H9 (cell line): ENCODE measurements at regions not wholly inside any gene's neighbourhood (a gene's known extent, or its start where the extent isn't known, plus 50 kb on each side); places are given as distances from the start of the nearest gene placed in this dataset.

ENCODE experiments used
- DNase-seq: peaks from one replicate; pipeline ENCODE4 v3.0.0-alpha.2; 2017
- H2AFZ ChIP-seq: one replicate; pipeline ENCODE4 v1.6.1; 2013; ENCODE audit warnings: mild to moderate bottlenecking, low read length, control low read depth, moderate library complexity
- H2AK5ac ChIP-seq: 2 replicates; pipeline ENCODE4 v1.6.1; 2013; ENCODE audit warnings: low read length, control low read depth, mixed read lengths; ENCODE audit not compliant: insufficient read length
- H2BK120ac ChIP-seq: one replicate; pipeline ENCODE4 v1.6.1; 2013; ENCODE audit warnings: low read depth, mild to moderate bottlenecking, low read length, control low read depth, inconsistent platforms; ENCODE audit not compliant: poor library complexity, severe bottlenecking
- H2BK12ac ChIP-seq: 2 replicates; pipeline ENCODE4 v1.6.1; 2013; ENCODE audit warnings: low read length, control low read depth, mixed read lengths, low read depth; ENCODE audit not compliant: insufficient read length
- H2BK15ac ChIP-seq: 2 replicates; pipeline ENCODE4 v1.6.1; 2013; ENCODE audit warnings: low read depth, low read length, control low read depth
- H2BK20ac ChIP-seq: one replicate; pipeline ENCODE4 v1.6.1; 2013; ENCODE audit warnings: low read depth, mild to moderate bottlenecking, low read length, control low read depth, inconsistent platforms; ENCODE audit not compliant: poor library complexity, severe bottlenecking
- H2BK5ac ChIP-seq: 2 replicates; pipeline ENCODE4 v1.6.1; 2013; ENCODE audit warnings: low read length, control low read depth, mixed read lengths; ENCODE audit not compliant: insufficient read length
- H3K14ac ChIP-seq: 2 replicates; pipeline ENCODE4 v1.6.1; 2013; ENCODE audit warnings: low read length, control low read depth; ENCODE audit not compliant: insufficient read depth
- H3K18ac ChIP-seq: 2 replicates; pipeline ENCODE4 v1.6.1; 2013; ENCODE audit warnings: low read depth, mild to moderate bottlenecking, mixed read lengths, low read length, control low read depth; ENCODE audit not compliant: insufficient read length
- H3K23ac ChIP-seq: 2 replicates; pipeline ENCODE4 v1.6.1; 2013; ENCODE audit warnings: low read length, control low read depth, mixed read lengths, low read depth; ENCODE audit not compliant: insufficient read length
- H3K23me2 ChIP-seq: 2 replicates; pipeline ENCODE4 v1.6.1; 2013; ENCODE audit warnings: low read depth, mild to moderate bottlenecking, mixed read lengths, low read length, control low read depth; ENCODE audit not compliant: insufficient read length, poor library complexity, severe bottlenecking
- H3K27ac ChIP-seq: 2 replicates; pipeline ENCODE4 v1.5.1; 2013; ENCODE audit warnings: low read length, control low read depth, mixed read lengths, low read depth; ENCODE audit not compliant: insufficient read length
- H3K27me3 ChIP-seq: 2 replicates; pipeline ENCODE4 v1.6.1; 2013; ENCODE audit warnings: low read length, control low read depth, inconsistent platforms; ENCODE audit not compliant: insufficient read depth
- H3K4ac ChIP-seq: 2 replicates; pipeline ENCODE4 v1.6.1; 2013; ENCODE audit warnings: low read depth, mild to moderate bottlenecking, control low read depth, inconsistent platforms, low read length, moderate library complexity
- H3K4me1 ChIP-seq: 2 replicates; pipeline ENCODE4 v1.6.1; 2013; ENCODE audit warnings: low read length, control low read depth, inconsistent platforms; ENCODE audit not compliant: insufficient read depth
- H3K4me2 ChIP-seq: 2 replicates; pipeline ENCODE4 v1.6.1; 2013; ENCODE audit warnings: low read length, control low read depth, mixed read lengths; ENCODE audit not compliant: insufficient read length, insufficient read depth
- H3K56ac ChIP-seq: 2 replicates; pipeline ENCODE4 v1.6.1; 2013; ENCODE audit warnings: low read depth, mild to moderate bottlenecking, mixed read lengths, low read length, control low read depth; ENCODE audit not compliant: insufficient read length
- H3K79me1 ChIP-seq: 2 replicates; pipeline ENCODE4 v1.6.1; 2013; ENCODE audit warnings: low read depth, mild to moderate bottlenecking, moderate library complexity, low read length, control low read depth, inconsistent platforms; ENCODE audit not compliant: insufficient read depth, poor library complexity, severe bottlenecking
- H3K79me2 ChIP-seq: 2 replicates; pipeline ENCODE4 v1.6.1; 2013; ENCODE audit warnings: low read length, control low read depth, inconsistent platforms; ENCODE audit not compliant: insufficient read depth
- H3K9ac ChIP-seq: 2 replicates; pipeline ENCODE4 v1.6.1; 2013; ENCODE audit warnings: low read length, control low read depth, mixed read lengths; ENCODE audit not compliant: insufficient read length; ENCODE audit errors: extremely low read depth
- H3K9me3 ChIP-seq: one replicate; pipeline ENCODE4 v1.6.1; 2013; ENCODE audit warnings: low read depth, low read length, inconsistent platforms; ENCODE audit not compliant: control insufficient read depth
- H3T11ph ChIP-seq: one replicate; pipeline ENCODE4 v1.6.1; 2013; ENCODE audit warnings: mild to moderate bottlenecking, low read length, control low read depth, inconsistent platforms
- H4K20me1 ChIP-seq: one replicate; pipeline ENCODE4 v1.6.1; 2013; ENCODE audit not compliant: control insufficient read depth, insufficient read length, insufficient read depth
- H4K5ac ChIP-seq: 2 replicates; pipeline ENCODE4 v1.6.1; 2013; ENCODE audit warnings: low read depth, mild to moderate bottlenecking, mixed read lengths, low read length, control low read depth; ENCODE audit not compliant: insufficient read length
- H4K8ac ChIP-seq: replicated peaks from 2 replicates; pipeline ENCODE4 v1.6.1; 2013; ENCODE audit warnings: low read length, control low read depth, mixed read lengths, low read depth; ENCODE audit not compliant: insufficient read length
- H4K91ac ChIP-seq: 2 replicates; pipeline ENCODE4 v1.6.1; 2013; ENCODE audit warnings: low read depth, mild to moderate bottlenecking, moderate library complexity, mixed read lengths, low read length, control low read depth; ENCODE audit not compliant: insufficient read length
- H3K27ac Mint-ChIP-seq, 3 experiments: 2 replicates in 2 of 3; 3 replicates in 1 of 3; pipeline ENCODE4 v1.8.0; 2020 to 2021; ENCODE audit warnings: mixed read lengths in 3 of 3, mild to moderate bottlenecking in 1 of 3, moderate library complexity in 1 of 3
- H3K27me3 Mint-ChIP-seq: 2 replicates; pipeline ENCODE4 v1.8.0; 2021; ENCODE audit warnings: low read depth, mild to moderate bottlenecking, moderate library complexity, mixed read lengths
- H3K36me3 Mint-ChIP-seq, 3 experiments: 2 replicates in 2 of 3; 3 replicates in 1 of 3; pipeline ENCODE4 v1.8.0; 2020 to 2021; ENCODE audit warnings: low read depth in 3 of 3, mixed read lengths in 3 of 3; ENCODE audit not compliant: insufficient read depth in 1 of 3
- H3K4me1 Mint-ChIP-seq, 2 experiments: 2 replicates each; pipeline ENCODE4 v1.8.0; 2020; ENCODE audit warnings: mixed read lengths in 2 of 2
- H3K4me3 Mint-ChIP-seq, 2 experiments: 2 replicates in 1 of 2; 3 replicates in 1 of 2; pipeline ENCODE4 v1.8.0; 2020 to 2021; ENCODE audit warnings: mild to moderate bottlenecking in 2 of 2, mixed read lengths in 2 of 2, moderate library complexity in 1 of 2
- H3K9me3 Mint-ChIP-seq, 2 experiments: 2 replicates in 1 of 2; 3 replicates in 1 of 2; pipeline ENCODE4 v1.8.0; 2020; ENCODE audit warnings: mild to moderate bottlenecking in 2 of 2, mixed read lengths in 2 of 2, moderate library complexity in 1 of 2
- WGBS: extraction: QIAGEN DNeasy Blood & Tissue Kit; methylation state at CpG from one replicate; pipeline ENCODE4 v1.1.7; 2013; ENCODE audit warnings: missing lambda C conversion rate, low lambda C conversion rate, mixed read lengths; ENCODE audit not compliant: insufficient read length; ENCODE audit errors: extremely low coverage; 5-methylcytosine and 5-hydroxymethylcytosine counted together
- TF ChIP-seq, protein P1 (sequence below): fragments of 200-600 bp; sonication (generic); conservative IDR thresholded peaks from 3 replicates; pipeline ENCODE4 v1.8.0; 2021; ENCODE audit warnings: antibody characterized with exemption, mild to moderate bottlenecking

DNA sequence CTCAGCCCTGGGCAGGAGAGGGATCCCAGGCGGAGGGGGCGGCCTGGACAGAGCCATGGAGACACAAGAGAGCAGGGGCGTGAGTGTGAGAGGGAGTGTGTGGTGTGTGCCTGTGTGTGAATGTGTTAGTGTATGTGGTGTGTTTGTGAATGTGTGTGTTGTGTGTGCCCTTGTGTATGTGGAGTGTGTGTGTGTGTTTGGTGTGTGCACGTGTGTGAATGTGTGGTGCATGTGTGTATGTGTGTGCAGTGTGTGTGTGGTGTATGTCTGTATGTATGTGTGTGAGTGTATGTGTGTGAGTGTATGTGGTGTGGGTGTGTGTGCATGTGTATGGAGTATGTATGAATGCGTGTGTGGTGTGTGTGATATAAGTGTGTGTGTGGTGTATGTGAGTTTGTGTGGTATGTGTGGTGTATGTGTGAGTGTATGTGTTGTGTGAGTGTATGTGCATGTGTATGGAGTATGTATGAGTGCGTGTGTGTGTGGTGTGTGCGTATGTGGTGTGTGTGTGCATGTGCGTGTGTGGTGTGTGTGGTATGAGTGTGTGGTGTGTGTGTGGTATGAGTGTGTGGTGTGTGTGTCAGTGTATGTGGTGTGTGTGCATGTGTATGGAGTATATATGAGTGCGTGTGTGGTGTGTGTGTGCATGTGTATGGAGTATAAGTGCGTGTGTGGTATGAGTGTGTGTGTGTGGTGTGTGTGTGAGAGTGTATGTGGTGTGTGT, 175.2 kb upstream of the AFDN start:
- no peak overlapping the region for H2BK120ac ChIP-seq
- H3T11ph ChIP-seq: no peak overlapping the region
- no peak overlapping the region for H3K27ac Mint-ChIP-seq
- no peak overlapping the region for H4K8ac ChIP-seq
- no peak overlapping the region for H4K91ac ChIP-seq
- no peak overlapping the region for H2BK20ac ChIP-seq
- no peaks in the 10 kb centered on the region for H3K79me1 ChIP-seq
- no peak overlapping the region for H2BK12ac ChIP-seq
- H2BK5ac ChIP-seq: no peak overlapping the region
- H3K27ac ChIP-seq: no peak overlapping the region
- DNase-seq: no peak
- no peak overlapping the region for H2AK5ac ChIP-seq
- H3K23me2 ChIP-seq: no peaks in the 10 kb centered on the region
- no peak overlapping the region for H3K4me3 Mint-ChIP-seq
- no peaks in the 10 kb centered on the region for H3K9me3 Mint-ChIP-seq
- H3K79me2 ChIP-seq: no peaks in the 10 kb centered on the region
- H2AFZ ChIP-seq: no peak overlapping the region
- peaks cover 9 to 10% of the 10 kb centered on the region in 2 experiments; a peak in 3 of 4 replicates for H3K4me1 Mint-ChIP-seq
- no peaks in the 10 kb centered on the region for H3K27me3 ChIP-seq
- H3K23ac ChIP-seq: no peak overlapping the region
- no peak overlapping the region for H3K4me2 ChIP-seq
- TF ChIP-seq, protein P1, sequence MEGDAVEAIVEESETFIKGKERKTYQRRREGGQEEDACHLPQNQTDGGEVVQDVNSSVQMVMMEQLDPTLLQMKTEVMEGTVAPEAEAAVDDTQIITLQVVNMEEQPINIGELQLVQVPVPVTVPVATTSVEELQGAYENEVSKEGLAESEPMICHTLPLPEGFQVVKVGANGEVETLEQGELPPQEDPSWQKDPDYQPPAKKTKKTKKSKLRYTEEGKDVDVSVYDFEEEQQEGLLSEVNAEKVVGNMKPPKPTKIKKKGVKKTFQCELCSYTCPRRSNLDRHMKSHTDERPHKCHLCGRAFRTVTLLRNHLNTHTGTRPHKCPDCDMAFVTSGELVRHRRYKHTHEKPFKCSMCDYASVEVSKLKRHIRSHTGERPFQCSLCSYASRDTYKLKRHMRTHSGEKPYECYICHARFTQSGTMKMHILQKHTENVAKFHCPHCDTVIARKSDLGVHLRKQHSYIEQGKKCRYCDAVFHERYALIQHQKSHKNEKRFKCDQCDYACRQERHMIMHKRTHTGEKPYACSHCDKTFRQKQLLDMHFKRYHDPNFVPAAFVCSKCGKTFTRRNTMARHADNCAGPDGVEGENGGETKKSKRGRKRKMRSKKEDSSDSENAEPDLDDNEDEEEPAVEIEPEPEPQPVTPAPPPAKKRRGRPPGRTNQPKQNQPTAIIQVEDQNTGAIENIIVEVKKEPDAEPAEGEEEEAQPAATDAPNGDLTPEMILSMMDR: no peak
- H4K5ac ChIP-seq: no peak overlapping the region
- H4K20me1 ChIP-seq: no peaks in the 10 kb centered on the region
- H3K56ac ChIP-seq: peak overlapping the region; percentile 0
- H3K9me3 ChIP-seq: no peaks in the 10 kb centered on the region
- H3K18ac ChIP-seq: no peak overlapping the region
- H3K4ac ChIP-seq: no peak overlapping the region
- H3K14ac ChIP-seq: no peak overlapping the region
- no peak overlapping the region for H2BK15ac ChIP-seq
- no peak overlapping the region for H3K9ac ChIP-seq
- peaks cover 5% of the 10 kb centered on the region for H3K27me3 Mint-ChIP-seq
- no peaks in the 10 kb centered on the region; a peak in 1 of 7 replicates for H3K36me3 Mint-ChIP-seq
- 94% methylated on average over 6 of the region's 10 CpGs for whole genome bisulfite sequencing
- no peaks in the 10 kb centered on the region; the same call in 1 of the 2 replicates for H3K4me1 ChIP-seq
